Gastrocnemius medialis (tissue), 4 donors: ENCODE measurements at regions not wholly inside any gene's neighbourhood (a gene's known extent, or its start where the extent isn't known, plus 50 kb on each side); places are given as distances from the start of the nearest gene placed in this dataset.

Experiments
- ATAC-seq, 2 donors: fragments of 150-250 bp; one replicate each; pipeline ENCODE4 v1.9.1; 2016
- DNase-seq, 2 donors: peaks; one replicate each; pipeline ENCODE4 v3.0.0-alpha.2; 2019
- H3K27ac ChIP-seq, 4 donors: fragments of 200-600 bp; sonication (generic); 1 replicate in 1 of 4; 2 replicates in 3 of 4; pipeline ENCODE4 v1.5.1; 2016 to 2018; ENCODE audit warnings: mild to moderate bottlenecking in 2 of 4, moderate library complexity in 1 of 4
- H3K27me3 ChIP-seq, 3 donors: fragments of 200-600 bp; sonication (generic) in 2 of 3; 1 replicate in 1 of 3; 2 replicates in 2 of 3; pipeline versions ENCODE4 v1.5.1 to v1.6.0; 2016 to 2019; ENCODE audit warnings: mild to moderate bottlenecking in 1 of 3, moderate library complexity in 1 of 3
- H3K36me3 ChIP-seq, 2 donors: fragments of 200-600 bp; sonication (generic) in 1 of 2; one replicate each; pipeline ENCODE4 v1.5.1; 2017 to 2018
- H3K4me1 ChIP-seq, 2 donors: fragments of 200-600 bp; sonication (generic) in 1 of 2; one replicate each; pipeline ENCODE4 v1.5.1; 2016 to 2017; ENCODE audit warnings: mild to moderate bottlenecking in 2 of 2
- H3K4me3 ChIP-seq, 4 donors: fragments of 200-600 bp; sonication (generic) in 3 of 4; 1 replicate in 1 of 4; 2 replicates in 3 of 4; pipeline ENCODE4 v1.5.1; 2016 to 2019; ENCODE audit warnings: mild to moderate bottlenecking in 2 of 4
- H3K9me3 ChIP-seq, 3 donors: fragments of 200-600 bp; sonication (generic) in 2 of 3; 1 replicate in 1 of 3; 2 replicates in 2 of 3; pipeline ENCODE4 v1.5.1; 2016 to 2019
- CTCF ChIP-seq, 5 experiments: fragments of 450-650 bp in 3 of 5; fragments of 200-600 bp in 2 of 5; sonication (generic) in 2 of 5; IDR thresholded peaks in 4 of 5; conservative IDR thresholded peaks in 1 of 5; 1 replicate in 4 of 5; 2 replicates in 1 of 5; pipeline ENCODE4 v1.5.1; 2016 to 2019; ENCODE audit warnings: antibody characterized with exemption in 5 of 5, mild to moderate bottlenecking in 3 of 5, moderate library complexity in 3 of 5
- POLR2A ChIP-seq, 2 donors: fragments of 450-650 bp; IDR thresholded peaks; one replicate each; pipeline ENCODE4 v1.6.1; 2017; ENCODE audit warnings: antibody characterized with exemption in 2 of 2, mild to moderate bottlenecking in 2 of 2, moderate library complexity in 2 of 2
- in situ Hi-C, 4 donors: fragments of 200-750 bp; cut with MboI; loops; one replicate each; pipeline versions ENCODE4 v1.15.0 to v1.8.0; 2017; ENCODE audit warnings: low sequenced_read_pairs in 4 of 4
- intact Hi-C: fragments of 100-400 bp; cut with DNase I; formaldehyde crosslinking; loops from one replicate; pipeline ENCODE4 v1.15.1; 2023; ENCODE audit warnings: low total_unique reads

- no peaks in the 10 kb centered on the region for H3K36me3 ChIP-seq
- peak overlapping the region in 2 of 4 donors; percentile 20 to 47 for H3K27ac ChIP-seq
- no peak for TF ChIP-seq POLR2A (IDR thresholded peaks at IDR 0.05)
- TF ChIP-seq CTCF (IDR thresholded peaks at IDR 0.05 in 4 of 5, conservative IDR thresholded peaks at IDR 0.05 in 1 of 5), result no peak
- ATAC-seq, result no peak
- no peaks in the 10 kb centered on the region for H3K9me3 ChIP-seq
- no peaks in the 10 kb centered on the region for H3K4me1 ChIP-seq
- in situ Hi-C loops (no loop called here), intact Hi-C loops (no loop called here)
- H3K27me3 ChIP-seq, result no peaks in the 10 kb centered on the region
- H3K4me3 ChIP-seq, result no peak overlapping the region
- no peak for DNase-seq
Observed at GRCh38 chr6:87825821-87826221, 123.8 kb upstream of the AKIRIN2 start.

GRCh38 chr6:87824958-87825491 lies 123.0 kb upstream of the AKIRIN2 start:
- ATAC-seq, result peak; percentile 44 to 47
- Histone ChIP-seq H3K9me3 (no peaks in the 10 kb centered on the region), H3K27ac (peak overlapping the region in 1 of 4 donors; percentile 20), H3K4me3 (no peak overlapping the region), H3K27me3 (no peaks in the 10 kb centered on the region), H3K36me3 (no peaks in the 10 kb centered on the region), H3K4me1 (no peaks in the 10 kb centered on the region)
- intact Hi-C loops, result no loop called here
- no peak for DNase-seq
- TF ChIP-seq CTCF (IDR thresholded peaks at IDR 0.05 in 4 of 5, conservative IDR thresholded peaks at IDR 0.05 in 1 of 5) (no peak), POLR2A (IDR thresholded peaks at IDR 0.05) (no peak)
- in situ Hi-C loops, result no loop called here

GRCh38 chr6:87822011-87822410 lies 120.0 kb upstream of the AKIRIN2 start:
- in situ Hi-C loops, result no loop called here

GRCh38 chr6:87820343-87820984 lies 118.4 kb upstream of the AKIRIN2 start:
- H3K27me3 ChIP-seq, result no peaks in the 10 kb centered on the region
- no peaks in the 10 kb centered on the region for H3K36me3 ChIP-seq
- ATAC-seq (no peak), DNase-seq (no peak)
- in situ Hi-C loops, result no loop called here
- H3K4me1 ChIP-seq, result no peaks in the 10 kb centered on the region
- TF ChIP-seq CTCF (IDR thresholded peaks at IDR 0.05 in 4 of 5, conservative IDR thresholded peaks at IDR 0.05 in 1 of 5), result no peak
- no peak for TF ChIP-seq POLR2A (IDR thresholded peaks at IDR 0.05)
- H3K27ac ChIP-seq, result no peak overlapping the region
- intact Hi-C loops, result no loop called here
- H3K9me3 ChIP-seq, result no peaks in the 10 kb centered on the region
- no peak overlapping the region for H3K4me3 ChIP-seq

More at GRCh38 chr6:87822011-87822410, 120.0 kb upstream of the AKIRIN2 start:
- Histone ChIP-seq H3K4me3 (no peak overlapping the region), H3K27ac (no peak overlapping the region), H3K36me3 (no peaks in the 10 kb centered on the region), H3K4me1 (no peaks in the 10 kb centered on the region), H3K27me3 (no peaks in the 10 kb centered on the region), H3K9me3 (no peaks in the 10 kb centered on the region)
- no peak for ATAC-seq
- DNase-seq, result no peak
- intact Hi-C loops, result no loop called here
- TF ChIP-seq POLR2A (IDR thresholded peaks at IDR 0.05) (no peak), CTCF (IDR thresholded peaks at IDR 0.05 in 4 of 5, conservative IDR thresholded peaks at IDR 0.05 in 1 of 5) (no peak)
